ENCODE measurements at regions not wholly inside any gene's neighbourhood (a gene's known extent, or its start where the extent isn't known, plus 50 kb on each side); places are given as distances from the start of the nearest gene placed in this dataset.

GRCh38 chr22:46052331-46052771 lies 75.4 kb upstream of the WNT7B start:
- intact Hi-C loops (cut with micrococcal nuclease; ENCODE audit: unreplicated experiment): no loop called here
- ChIA-PET CTCF (no interaction called here), POLR2A (interaction anchor here (1.3 kb wide), 1 partner anchor 17 kb away, joined by 6 read pairs; no protein-coding TSS in a partner anchor)
- Histone ChIP-seq H3K4me1 (ENCODE audit: control insufficient read depth, insufficient read depth, low read length) (peaks cover 45% of the 10 kb centered on the region), H3K27ac (ENCODE audit: low read length) (peak overlapping the region; percentile 89), H3K4me3 (ENCODE audit: low read depth in 2 of 2, low read length in 2 of 2) (peak overlapping the region in 1 of 2 experiments; percentile 48; a peak in 2 of 4 replicates), H3K9me3 (ENCODE audit: control insufficient read depth, insufficient read depth, low read depth, low read length) (no peaks in the 10 kb centered on the region), H3K36me3 (ENCODE audit: control insufficient read depth, insufficient read depth, low read length) (no peaks in the 10 kb centered on the region; the same call in 1 of the 2 replicates), H3K27me3 (ENCODE audit: control insufficient read depth, insufficient read depth, low read length) (no peaks in the 10 kb centered on the region)
- no TSS peak for BruUV-seq (replicated peaks)
- TF ChIP-seq POLR2AphosphoS5 (IDR thresholded peaks at IDR 0.05; ENCODE audit: low read depth, low read length) (no peak), REST (IDR thresholded peaks at IDR 0.05; ENCODE audit: insufficient read depth in 1 of 2, low read depth in 2 of 2, low read length in 1 of 2) (no peak), SIN3A (IDR thresholded peaks at IDR 0.05; ENCODE audit: borderline replicate concordance, insufficient read depth, low read depth, low read length) (no peak), TCF7L2 (IDR thresholded peaks at IDR 0.05; ENCODE audit: low read depth, low read length) (no peak)
- TF ChIP-seq, protein P1, sequence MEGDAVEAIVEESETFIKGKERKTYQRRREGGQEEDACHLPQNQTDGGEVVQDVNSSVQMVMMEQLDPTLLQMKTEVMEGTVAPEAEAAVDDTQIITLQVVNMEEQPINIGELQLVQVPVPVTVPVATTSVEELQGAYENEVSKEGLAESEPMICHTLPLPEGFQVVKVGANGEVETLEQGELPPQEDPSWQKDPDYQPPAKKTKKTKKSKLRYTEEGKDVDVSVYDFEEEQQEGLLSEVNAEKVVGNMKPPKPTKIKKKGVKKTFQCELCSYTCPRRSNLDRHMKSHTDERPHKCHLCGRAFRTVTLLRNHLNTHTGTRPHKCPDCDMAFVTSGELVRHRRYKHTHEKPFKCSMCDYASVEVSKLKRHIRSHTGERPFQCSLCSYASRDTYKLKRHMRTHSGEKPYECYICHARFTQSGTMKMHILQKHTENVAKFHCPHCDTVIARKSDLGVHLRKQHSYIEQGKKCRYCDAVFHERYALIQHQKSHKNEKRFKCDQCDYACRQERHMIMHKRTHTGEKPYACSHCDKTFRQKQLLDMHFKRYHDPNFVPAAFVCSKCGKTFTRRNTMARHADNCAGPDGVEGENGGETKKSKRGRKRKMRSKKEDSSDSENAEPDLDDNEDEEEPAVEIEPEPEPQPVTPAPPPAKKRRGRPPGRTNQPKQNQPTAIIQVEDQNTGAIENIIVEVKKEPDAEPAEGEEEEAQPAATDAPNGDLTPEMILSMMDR (IDR thresholded peaks at IDR 0.05): no peak
- in situ Hi-C loops (cut with HindIII; ENCODE audit: low pct_unique_long_range_greater_than_20kb, low sequenced_read_pairs): no loop called here
- ATAC-seq (no peak), DNase-seq (ENCODE audit: low read depth, low spot score) (no peak)

GRCh38 chr22:46052801-46053562 lies 76.0 kb upstream of the WNT7B start:
- ATAC-seq (peak; percentile 60), DNase-seq (ENCODE audit: low read depth, low spot score) (no peak)
- peak overlapping the region; percentile 31 to 48 for H3K4me3 ChIP-seq (ENCODE audit: low read depth in 2 of 2, low read length in 2 of 2)
- H3K9me3 ChIP-seq (ENCODE audit: control insufficient read depth, insufficient read depth, low read depth, low read length): no peaks in the 10 kb centered on the region
- TF ChIP-seq, protein P1 (IDR thresholded peaks at IDR 0.05): no peak
- TF ChIP-seq REST (IDR thresholded peaks at IDR 0.05; ENCODE audit: insufficient read depth in 1 of 2, low read depth in 2 of 2, low read length in 1 of 2) (no peak), SIN3A (IDR thresholded peaks at IDR 0.05; ENCODE audit: borderline replicate concordance, insufficient read depth, low read depth, low read length) (no peak), TCF7L2 (IDR thresholded peaks at IDR 0.05; ENCODE audit: low read depth, low read length) (peak; percentile 37; the same call in 1 of the 2 replicates)
- H3K27me3 ChIP-seq (ENCODE audit: control insufficient read depth, insufficient read depth, low read length): no peaks in the 10 kb centered on the region
- in situ Hi-C loops (cut with HindIII; ENCODE audit: low pct_unique_long_range_greater_than_20kb, low sequenced_read_pairs): no loop called here
- no TSS peak for BruUV-seq (replicated peaks)
- intact Hi-C loops (cut with micrococcal nuclease; ENCODE audit: unreplicated experiment): no loop called here
- ChIA-PET POLR2A (interaction anchor here (1.3 kb wide), 1 partner anchor 18 kb away, joined by 6 read pairs; no protein-coding TSS in a partner anchor), CTCF (no interaction called here)
- peak overlapping the region; percentile 89 for H3K27ac ChIP-seq (ENCODE audit: low read length)
- H3K36me3 ChIP-seq (ENCODE audit: control insufficient read depth, insufficient read depth, low read length): no peaks in the 10 kb centered on the region; the same call in 1 of the 2 replicates
- H3K4me1 ChIP-seq (ENCODE audit: control insufficient read depth, insufficient read depth, low read length): peaks cover 48% of the 10 kb centered on the region

Data from Panc1 (cell line).